ENCODE measurements at regions not wholly inside any gene's neighbourhood (a gene's known extent, or its start where the extent isn't known, plus 50 kb on each side); places are given as distances from the start of the nearest gene placed in this dataset.
"Not testable (repeated sequence)": the region's sequence is repeated elsewhere in the genome, so short reads cannot be mapped to it uniquely, and the experiment has no call there.

DNA sequence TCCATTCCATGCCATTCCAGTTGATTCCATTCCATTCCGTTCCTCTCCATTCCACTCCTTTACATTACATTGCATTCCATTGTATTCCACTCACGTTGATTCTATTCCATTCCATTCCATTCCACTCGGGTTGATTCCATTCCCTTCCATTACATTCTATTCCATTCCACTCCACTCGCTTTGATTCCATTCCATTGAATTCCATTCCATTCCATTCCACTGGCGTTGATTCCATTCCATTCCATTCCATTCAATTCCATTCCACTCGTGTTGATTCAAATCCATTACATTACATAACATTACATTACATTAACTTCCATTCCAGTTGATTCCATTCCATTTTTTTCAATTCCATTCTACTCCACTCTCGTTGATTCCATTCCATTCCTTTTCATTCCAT lies 1142.8 kb downstream of the RPIA start:
- no peak for DNase-seq

DNA sequence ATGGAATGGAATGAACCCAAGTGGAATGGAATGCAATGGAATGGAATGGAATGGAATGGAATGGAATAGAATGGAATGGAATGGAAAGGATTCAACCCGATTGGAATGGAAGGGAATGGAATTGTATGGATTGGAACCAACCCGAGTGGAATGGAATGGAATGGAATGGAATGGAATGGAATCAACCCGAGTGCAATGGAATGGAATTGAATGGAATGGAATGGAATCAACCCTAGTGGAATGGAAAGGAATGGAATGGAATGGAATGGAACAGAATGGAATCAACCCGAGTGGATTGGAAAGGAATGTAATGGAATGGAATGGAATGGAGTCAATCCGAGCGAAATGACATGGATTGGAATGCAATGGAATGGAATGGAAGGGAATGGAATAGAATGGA lies 1144.9 kb downstream of the RPIA start:
- not testable (repeated sequence) for DNase-seq

DNA sequence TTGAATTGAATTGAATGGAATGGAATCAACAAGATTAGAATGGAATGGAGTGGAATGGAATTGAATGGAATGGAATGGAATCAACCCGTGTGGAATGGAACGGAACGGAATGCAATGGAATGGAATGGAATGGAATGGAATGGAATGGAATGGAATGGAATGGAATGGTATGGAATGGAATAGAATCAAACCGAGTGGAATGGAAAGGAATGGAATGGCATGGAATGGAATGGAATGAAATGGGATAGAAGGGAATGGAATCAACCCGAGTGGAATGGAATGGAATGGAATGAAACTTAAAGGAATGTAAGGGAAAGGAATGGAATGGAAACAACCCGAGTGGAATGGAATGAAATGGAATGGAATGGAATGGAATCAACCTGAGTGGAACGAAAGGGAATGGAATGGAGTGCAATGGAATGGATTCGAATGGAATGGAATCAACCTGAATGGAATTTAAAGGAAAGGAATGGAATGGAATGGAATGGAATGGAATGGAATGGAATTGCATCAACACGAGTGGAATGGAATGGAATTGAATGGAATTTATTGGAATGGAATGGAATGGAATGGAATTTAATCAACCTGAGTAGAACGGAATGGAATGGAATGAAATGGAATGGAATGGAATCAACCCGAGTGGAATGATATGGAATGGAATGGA lies 1146.6 kb downstream of the RPIA start:
- DNase-seq = no peak

DNA sequence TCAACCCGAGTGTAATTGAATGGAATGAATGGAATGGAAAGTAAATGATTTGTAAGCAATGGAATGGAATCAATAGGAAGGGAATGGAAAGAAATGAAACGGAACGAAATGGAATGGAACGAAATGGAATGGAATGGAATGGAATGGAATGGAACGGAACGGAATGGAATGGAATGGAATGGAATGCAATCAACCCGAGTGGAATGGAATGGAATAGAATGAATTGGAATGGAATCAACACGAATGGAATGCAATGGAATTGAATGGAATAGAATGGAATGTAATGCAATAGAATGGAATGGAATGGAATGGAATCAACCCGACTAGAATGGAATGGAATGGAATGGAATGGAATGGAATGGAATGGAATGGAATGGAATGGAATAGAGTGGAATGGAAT lies 1148.7 kb downstream of the RPIA start:
- not testable (repeated sequence) for DNase-seq

DNA sequence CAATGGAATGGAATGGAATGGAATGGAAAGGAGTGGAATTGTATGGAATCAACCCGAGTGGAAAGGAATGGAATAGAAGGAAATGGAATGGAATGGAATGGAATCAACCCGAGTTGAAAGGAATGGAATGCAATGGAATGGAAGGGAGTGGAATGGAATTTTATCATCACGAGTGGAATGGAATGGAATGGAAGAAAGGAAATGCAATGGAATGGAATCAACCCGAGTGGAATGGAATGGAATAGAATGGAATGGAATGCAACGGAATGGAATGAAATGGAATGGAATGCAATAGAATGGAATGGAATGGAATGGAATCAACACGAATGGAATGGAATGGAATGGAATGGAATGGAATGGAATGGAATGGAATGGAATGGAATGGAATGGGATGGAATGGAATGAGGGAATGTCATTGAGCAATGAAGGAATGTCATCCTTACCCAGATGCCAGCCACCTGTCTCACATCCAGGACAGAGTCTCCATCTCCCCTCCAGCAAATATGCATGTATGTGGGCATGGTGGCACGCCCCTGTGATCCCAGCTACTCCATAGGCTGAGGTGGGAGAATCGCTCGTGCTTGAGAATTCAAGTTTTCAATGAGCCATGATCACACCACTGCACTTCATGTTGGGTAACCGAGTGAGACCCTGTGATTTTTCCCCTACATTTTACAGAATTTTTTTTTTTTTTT lies 1149.5 kb downstream of the RPIA start:
- DNase-seq = not testable (repeated sequence)

- DNase-seq = no peak
These were observed 1150.0 kb downstream of the RPIA start for GRCh38 chr2:89841476-89841840.

DNA sequence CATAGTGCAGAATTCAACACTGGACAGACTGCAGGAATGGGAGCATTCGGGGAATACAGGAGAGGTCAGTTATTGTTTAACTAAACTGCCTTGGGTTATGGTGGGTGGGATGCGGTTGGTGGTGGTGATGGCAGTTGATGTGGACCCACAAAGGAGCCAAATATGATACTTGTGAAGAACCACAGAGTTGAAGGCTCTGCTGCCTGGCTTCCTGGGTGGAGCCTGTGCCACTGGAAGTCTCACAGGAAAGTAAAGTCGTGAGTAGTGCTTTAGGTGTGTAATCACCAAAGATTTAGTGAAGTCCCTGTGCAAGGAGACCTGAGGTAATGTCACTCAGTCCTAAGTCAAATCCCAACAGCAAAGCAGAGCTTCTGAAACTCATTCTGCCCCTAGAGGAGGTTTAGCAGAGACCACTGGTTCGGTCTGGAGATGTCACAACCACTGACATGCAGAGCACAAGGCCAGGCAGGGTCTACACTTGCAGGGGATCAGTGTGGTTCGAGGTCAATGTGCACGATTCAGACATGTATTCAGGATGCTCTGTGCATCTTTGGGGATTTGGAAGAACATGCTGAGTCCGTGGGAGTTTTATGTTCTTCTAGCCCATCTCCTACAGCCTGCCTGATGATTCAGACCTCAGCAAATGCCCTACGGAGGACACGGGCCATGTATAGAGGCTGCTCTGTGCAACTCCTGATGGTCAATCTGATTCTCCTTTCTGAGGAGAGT lies 1150.9 kb downstream of the RPIA start:
- DNase-seq = no peak

- DNase-seq = no peak
These were observed 1152.9 kb downstream of the RPIA start for GRCh38 chr2:89844221-89844943.

- no peak for DNase-seq
These were observed 1154.1 kb downstream of the RPIA start for GRCh38 chr2:89845532-89845931.

DNA sequence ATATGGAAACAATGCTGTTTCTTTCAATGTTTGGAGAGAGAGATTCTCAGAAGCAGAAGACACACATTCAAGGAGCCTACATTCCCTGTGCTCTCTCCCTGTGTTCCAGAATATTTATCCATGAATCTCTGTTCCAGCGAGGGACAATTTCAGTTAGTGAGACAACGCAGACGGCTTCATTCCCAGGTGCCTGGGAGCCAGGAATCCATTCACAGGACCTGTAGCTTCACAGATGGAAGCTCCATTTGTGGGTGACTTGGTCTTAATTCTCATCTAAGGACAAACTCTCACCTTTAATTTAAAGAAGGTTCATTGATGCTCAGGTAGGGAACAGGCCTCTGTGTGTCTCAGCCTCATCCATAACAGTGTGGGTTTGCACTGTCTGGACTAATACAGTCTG lies 1156.6 kb downstream of the RPIA start:
- DNase-seq = no peak

DNA sequence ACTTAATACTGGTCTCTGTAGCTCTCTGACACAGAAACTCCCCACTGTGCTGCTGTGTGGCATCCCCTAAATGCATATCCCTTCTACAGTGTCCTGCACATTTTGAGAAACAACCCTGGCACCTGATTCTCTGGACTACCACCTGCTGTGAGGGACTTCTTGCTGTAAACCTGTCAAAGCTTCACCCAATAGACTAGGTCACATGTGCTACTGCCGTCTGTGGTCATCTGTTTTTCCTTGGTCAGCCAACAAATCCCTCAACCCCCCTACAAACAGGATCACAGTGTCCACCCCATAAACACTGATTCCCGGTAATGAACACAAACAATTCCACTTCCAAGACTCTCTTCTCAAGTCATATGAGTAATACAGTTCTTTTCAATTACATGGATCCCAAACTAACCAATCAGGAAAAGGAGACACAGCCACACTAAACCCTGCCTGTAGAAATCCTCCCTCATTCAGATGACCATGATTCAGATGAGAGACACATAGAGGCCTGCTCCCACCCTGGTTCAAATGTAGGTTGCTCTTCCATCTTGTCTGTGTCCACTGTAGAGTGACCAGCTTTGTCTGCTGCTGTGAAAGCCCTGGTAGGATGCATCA lies 1157.4 kb downstream of the RPIA start:
- no peak for DNase-seq

DNA sequence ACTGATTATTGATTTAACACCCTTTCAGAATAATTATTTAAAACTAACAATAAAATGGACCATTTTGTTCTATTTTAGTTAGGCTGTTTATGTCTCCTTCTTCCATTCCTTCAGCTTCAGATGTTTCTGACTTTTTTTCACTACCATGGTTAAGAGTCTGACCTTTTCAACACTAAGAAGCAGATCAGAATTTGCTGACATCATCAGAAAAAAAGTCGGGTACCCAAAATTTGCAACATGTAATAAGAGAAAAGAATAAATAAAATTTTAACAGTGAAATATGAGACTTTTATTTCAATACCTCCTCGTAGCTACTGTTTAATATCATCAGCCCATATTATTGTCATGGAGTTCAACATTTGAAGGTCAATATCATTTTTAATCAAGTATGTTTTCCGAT lies 1158.3 kb downstream of the RPIA start:
- DNase-seq = no peak

DNA sequence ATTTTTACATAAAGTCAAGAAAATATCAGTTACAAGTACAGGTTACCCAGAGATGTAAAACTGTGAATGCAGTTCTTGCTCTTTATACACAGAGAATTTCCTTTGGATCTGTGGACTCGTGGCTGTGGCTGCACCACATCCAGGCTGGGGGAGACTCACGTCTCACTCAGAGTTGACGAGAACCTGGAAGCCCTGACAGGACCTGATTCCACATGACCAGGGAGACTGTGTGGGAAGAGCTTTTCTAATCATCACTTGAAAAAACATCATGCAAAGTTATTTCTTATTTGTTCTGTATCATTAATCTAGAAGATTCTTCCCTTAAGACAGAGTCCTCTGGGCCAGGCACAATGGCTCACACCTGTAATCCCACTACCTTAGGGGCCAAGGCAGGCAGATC lies 1159.0 kb downstream of the RPIA start:
- no peak for DNase-seq

DNA sequence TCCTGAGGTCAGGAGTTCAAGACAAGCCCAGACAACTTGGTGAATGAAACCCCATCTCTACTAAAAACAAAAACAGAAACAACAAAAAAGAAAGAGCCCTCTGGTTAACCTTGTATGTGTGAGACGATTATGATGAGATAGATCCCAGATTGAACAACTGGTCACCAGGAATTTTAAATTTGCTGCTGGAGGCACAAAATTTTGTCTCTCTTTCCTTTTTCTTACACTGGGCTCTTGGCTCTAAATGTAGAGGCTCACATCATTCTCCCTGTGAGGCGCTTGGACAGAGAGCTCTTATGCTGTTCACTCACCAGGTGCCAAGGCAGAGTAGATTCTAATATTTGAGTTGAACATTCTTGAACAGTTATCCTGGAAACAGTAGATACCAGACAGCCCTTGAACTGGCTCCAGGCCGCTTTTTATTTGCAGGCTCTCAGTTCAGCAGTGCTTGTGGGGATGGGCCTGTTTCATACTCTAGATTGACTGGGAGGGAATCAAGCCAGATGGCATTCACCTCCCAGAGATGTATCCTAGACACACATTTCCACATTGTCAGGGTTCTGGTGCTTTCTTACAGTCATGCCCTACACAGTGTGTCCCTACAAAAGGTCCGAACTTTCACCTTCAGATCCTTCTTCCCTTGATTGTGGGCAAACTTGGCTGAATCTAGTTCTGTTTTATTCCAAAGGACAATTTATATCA lies 1159.6 kb downstream of the RPIA start:
- no peak for DNase-seq

- no peak for DNase-seq
These were observed 1160.1 kb downstream of the RPIA start for GRCh38 chr2:89851583-89851905.

DNA sequence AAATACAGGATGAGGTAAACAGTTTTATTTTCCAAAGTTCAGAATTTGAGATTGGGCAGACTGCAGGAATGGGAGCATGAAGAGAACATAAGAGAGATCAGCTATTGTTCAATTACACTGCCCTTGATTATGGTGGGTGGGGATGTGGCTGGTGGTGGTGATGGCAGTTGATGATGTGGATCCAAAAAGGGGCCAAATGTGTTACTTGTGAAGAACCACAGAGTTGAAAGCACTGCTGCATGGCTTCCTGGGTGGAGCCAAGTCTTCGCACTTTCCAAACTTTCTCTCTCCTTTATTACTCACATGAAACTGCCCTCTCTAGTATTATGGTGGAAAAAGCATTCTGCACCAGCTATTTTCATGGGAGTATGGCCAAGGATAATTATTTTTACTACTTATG lies 1162.0 kb downstream of the RPIA start:
- DNase-seq = not testable (repeated sequence)

GRCh38 chr2:89855752-89856151 lies 1164.3 kb downstream of the RPIA start:
- not testable (repeated sequence) for DNase-seq

DNA sequence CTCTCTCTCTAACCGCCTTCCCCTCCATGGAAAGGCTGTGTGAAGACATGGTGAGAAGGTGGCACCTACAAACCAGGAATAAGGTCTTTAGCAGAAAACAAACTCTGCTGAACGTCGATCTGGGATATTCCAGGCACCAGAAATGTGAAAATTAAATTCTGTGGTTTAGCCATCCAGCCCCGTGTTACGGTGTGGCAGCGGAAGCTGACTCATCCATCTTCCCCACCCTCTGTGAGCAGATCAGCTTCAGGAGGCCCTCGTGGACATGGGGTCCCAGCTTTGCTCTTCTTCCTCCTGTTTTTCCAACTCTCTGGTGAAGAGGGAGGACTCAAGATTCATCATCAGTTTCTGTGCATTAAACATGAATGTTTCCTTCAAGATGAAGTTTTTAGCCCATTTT lies 1164.8 kb downstream of the RPIA start:
- not testable (repeated sequence) for DNase-seq

DNA sequence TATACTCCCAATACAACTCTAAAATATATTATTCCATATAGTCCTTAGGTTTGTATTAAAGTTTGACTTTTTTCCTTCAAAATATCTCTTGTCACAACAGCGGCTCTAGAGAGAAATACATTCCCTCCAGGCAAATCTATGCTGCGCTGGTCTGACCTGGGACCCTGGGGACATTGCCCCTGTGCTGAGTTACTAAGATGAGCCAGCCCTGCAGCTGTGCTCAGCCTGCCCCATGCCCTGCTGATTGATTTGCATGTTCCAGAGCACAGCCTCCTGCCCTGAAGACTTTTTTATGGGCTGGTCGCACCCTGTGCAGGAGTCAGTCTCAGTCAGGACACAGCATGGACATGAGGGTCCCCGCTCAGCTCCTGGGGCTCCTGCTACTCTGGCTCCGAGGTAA lies 1170.7 kb downstream of the RPIA start:
- DNase-seq = not testable (repeated sequence)

- not testable (repeated sequence) for DNase-seq
These were observed 1171.7 kb downstream of the RPIA start for GRCh38 chr2:89863209-89863608.

- DNase-seq = not testable (repeated sequence)
These were observed 1183.5 kb downstream of the RPIA start for GRCh38 chr2:89874810-89875595.

GRCh38 chr2:89876445-89876844 lies 1185.0 kb downstream of the RPIA start:
- not testable (repeated sequence) for DNase-seq
